GM19035 (cell line): ENCODE measurements at regions not wholly inside any gene's neighbourhood (a gene's known extent, or its start where the extent isn't known, plus 50 kb on each side); places are given as distances from the start of the nearest gene placed in this dataset.

Source experiments
- ATAC-seq: cut with Tn5 transposase; IDR thresholded peaks from one replicate; pipeline ENCODE4 v1.9.1; 2021; ENCODE audit not compliant: unreplicated experiment

DNA sequence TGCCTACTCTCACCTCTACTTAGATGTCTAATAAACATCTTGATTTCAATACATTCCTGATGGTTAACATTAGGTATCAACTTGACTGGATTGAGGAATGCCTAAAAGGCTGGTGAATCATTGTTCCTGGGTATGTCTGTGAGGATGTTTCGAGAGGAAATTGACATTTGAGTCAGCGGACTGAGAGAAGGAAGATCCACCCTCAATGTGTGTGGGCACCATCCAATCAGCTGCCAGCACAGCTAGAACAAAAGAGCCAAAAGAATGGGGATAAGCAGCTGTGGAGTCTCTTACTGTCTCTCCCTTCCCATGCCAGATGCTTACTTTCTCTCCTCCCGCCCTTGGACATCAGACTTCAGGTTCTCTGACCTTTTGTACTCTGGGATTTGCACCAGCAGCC is 128.6 kb upstream of the HS3ST5 start:
- ATAC-seq, result no peak

DNA sequence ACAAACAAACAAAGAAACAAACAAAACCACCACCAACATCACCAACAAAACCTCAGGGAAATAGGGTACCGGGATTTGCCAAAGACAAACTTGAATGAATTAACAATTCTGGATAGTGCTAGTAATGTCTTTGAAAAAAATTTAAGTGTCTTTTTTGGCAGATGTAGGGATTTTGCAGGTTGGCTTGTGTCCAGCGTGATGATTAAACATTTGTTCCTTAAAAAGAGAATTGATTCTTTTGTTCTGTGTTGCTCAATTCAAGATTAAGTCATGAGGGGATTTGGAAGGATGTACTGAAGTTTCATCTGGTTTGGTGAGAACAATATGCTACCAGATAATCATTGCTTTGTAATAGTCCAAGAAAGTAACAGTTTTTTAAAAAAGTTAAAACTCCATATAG is 125.1 kb upstream of the HS3ST5 start:
- no peak for ATAC-seq

DNA sequence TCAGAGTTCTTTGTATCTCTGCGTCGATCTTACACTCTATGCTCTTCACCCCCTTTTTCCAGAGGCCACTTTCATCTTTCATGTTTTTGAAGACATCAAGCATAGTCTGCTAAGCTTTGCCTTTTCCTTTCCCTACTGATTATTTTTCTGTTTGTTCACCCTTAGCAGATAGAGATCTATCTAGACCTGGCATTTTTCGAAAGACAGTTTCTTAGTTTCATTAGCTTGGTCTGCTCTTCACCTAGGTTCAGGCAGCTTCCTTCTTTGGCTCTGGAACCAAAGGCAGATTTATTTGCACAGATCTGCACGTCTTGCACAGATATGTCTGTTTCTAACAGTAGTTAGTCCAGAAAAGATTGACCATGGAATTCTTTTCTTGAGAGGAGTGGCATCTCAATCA is 122.7 kb upstream of the HS3ST5 start:
- ATAC-seq, result no peak

DNA sequence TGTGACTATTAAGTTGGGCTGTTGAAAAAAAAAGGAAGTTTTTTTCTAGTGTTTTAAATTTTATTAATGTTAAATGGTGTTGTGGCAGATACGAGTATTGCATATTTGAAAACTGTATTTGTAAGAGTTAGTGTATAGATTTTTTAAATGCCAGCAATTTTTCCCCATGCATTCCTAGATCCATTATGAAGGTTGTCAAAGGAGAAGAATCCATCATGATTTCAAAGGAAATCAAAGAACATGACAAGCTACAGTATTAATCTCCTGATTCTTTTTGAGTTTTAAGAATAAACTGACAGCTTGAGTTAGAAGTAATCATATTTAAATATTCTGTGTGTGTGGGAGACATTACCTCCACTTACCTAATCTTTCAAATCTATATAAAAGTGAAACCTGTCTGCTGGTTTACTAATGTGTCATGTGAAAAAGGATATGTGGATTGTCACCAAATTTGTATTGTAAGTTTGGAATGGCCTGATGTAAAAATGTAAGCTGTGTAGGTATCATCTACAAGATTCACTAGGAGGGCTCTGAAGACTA is 111.0 kb upstream of the HS3ST5 start:
- ATAC-seq, result no peak

DNA sequence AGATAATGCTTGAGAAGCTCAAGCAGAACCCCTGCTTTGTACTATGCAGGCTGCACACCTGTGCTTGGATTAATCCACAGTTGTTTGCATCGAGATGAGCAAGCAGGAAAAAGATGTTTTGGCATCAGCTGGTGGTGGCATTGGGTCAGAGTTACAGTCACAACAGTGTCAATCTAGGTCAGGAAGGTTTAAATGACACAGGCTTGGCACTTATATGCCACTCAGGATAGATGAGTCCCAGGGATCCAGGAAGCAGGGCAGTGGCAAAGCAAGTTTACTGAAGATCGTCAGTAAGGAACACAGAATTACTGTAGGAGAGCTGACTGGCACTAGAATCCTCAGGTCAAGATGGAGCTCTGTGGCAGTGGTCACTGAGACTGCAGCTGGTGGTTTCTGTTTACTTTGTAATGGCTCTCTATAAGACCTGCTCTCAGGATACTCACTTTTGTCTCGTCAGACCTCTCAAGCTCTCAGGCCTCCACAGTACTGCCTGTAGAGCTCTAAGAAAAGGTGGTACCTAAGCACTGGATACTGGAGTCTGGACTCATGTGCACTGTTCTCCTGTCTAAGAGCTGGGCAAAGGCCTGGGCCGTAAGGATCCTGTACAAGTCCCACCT is 110.1 kb upstream of the HS3ST5 start:
- no peak for ATAC-seq

DNA sequence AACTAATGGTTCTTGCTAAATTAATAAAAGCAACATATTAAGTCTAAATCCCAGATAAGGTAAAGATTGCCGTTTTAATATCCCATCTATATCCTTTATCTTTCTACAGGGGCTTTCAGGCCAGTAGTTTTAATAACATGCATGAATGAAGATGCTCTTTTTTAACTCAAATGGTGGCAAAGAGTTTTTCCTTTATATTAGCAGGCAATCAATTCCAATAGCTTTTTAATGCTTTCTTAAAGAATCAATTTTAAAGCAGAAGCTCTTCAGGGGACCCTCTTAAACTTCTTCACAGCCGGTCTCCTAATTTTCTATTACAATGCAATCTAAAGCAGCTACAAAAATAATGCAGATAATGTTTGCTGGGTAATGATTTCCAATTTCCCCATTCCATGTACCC is 107.8 kb upstream of the HS3ST5 start:
- ATAC-seq, result no peak

DNA sequence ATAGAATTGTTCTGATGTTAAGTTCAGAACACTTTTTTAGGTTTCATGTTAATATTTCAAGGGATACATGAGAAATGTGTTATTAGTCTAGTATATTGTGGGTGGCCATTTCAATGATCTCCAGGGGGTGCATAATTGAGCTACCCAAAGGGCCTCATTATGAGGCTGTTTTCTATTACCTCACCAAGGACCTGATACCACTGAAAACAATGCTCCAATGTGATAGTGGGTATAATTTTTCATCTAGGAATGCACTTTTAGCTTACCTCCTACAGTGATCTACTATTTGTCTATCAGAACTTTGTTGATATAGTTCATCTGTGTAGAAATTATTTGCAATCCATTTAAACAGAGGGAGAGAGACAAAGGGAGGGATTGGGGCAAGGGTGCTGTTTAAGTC is 106.8 kb upstream of the HS3ST5 start:
- ATAC-seq, result no peak

DNA sequence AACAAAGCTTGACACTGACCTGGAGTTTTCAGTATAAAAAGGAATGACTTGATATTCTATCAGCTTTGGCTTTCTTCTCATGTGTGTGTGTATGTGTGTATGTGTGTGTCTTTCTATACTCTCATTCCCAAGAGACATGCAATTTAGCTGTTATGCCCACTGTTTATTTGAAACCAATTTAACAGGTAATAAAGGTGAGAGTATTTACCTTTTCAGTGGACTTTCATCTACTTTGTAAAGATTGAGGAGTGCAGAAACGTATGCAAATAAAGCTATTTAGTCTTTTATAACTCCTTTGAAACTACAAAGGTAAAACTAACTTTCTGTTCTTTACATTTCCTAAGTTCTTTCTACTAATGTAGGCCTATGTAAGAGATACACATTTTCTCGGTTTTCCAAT is 103.5 kb upstream of the HS3ST5 start:
- ATAC-seq, result no peak

DNA sequence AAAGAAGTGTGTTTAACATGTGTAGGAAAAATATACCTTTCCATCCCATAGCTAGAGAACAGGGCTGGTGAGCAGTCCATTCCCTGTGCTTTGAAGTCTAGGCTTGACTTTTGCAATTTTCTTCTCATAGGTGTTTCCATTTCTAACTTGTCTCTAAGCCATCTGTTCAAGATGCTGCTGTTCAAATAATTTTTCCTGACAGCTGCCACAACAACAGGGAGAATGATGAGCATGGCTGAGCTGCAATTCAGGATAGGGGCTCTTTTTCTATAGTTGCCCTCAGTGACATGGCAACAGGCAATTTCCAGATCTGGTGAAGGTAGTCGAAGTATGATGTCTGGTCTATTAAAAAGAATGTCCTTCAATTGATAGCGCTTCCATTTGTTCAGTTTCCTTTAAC is 103.0 kb upstream of the HS3ST5 start:
- ATAC-seq, result no peak

DNA sequence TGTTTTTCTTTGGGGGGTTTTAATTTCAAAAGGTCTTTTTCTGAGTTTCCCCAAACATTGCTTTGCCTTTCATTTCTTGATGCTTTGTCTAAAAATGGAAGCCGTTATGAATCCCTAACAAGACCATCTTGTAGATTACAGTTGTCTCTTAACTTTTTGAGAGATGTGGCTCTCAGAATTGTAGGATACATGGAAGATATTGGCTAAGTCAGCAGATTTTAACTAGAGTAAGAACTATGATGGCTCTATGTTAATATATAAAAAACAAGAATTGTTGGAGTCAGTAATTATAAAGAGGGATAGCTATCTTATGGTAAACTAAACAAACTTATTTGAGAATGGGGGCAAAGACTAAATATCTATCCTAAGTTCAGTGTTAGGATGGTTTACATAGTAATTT is 96.6 kb upstream of the HS3ST5 start:
- ATAC-seq, result no peak

DNA sequence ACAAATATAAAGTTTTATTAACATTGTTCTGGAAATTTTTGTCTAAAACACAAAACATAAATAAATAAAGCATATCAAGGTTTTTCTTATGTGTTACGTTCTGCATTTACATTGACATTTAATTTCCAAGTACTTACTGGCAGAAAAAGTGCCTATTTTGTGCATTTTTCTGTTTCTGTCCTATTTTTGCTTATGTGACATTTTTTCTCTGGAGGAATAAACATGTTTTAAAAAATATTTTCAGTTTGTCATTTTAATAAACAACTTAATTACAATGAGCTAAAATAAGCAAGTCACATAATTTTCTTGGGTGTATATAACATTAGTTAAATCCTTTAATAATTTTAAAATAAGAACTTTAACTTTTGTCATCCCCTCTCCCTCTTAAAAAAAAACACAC is 94.4 kb upstream of the HS3ST5 start:
- ATAC-seq, result no peak

DNA sequence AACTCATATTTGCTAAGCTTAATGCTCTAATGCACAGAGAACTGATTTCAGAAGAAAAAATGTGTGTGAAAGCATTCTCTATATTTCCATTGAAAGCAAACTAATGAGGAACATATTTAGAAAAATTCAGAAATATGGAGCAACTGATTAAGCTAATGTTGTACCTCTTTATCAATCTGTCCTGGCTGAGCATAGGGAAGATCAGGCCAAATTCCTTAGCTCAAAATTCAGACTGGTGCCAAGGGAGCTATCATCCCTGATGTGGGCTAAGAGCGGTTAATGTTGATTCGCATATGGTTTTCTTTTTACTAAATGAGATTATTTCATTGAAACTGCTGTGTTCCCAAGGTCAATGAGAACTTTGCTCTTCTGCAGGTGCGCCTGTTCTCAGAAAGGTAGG is 93.9 kb upstream of the HS3ST5 start:
- no peak for ATAC-seq

DNA sequence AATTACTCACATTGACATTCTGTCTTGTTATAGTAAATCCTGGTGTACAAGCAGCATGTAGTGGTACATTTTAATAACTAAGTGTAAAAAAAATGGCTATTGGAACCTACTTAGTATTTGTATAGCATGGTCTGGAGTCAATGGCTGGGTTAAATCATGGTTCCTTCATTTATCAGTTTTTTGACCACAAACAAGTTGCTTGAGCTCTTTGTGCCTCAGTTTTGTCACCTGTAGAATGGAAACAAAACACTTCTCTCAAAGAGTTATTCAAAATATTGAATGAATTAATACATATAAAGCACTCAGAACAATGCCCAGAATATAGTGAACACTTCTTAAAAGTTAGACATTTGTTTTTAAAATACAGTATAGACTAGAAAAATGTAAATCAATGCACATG is 93.2 kb upstream of the HS3ST5 start:
- ATAC-seq, result no peak

DNA sequence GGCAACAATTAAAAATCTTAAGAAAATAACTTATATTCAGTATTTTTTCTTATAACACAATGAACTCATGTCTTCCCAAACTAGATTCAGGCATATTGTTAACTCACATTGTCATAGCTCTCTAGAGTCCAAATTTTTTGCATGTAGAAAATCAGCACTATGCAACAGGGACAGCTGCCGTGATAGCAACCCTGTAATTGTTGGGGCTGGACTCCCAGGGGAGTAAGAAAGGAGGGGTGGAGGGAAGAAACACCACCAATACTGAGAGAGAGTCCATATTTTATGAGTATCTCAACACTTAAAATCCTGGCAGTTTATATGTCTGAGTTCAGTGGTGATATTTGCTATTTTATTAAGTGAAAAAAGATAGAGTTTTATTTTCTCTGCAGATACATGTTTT is 89.6 kb upstream of the HS3ST5 start:
- ATAC-seq, result no peak

DNA sequence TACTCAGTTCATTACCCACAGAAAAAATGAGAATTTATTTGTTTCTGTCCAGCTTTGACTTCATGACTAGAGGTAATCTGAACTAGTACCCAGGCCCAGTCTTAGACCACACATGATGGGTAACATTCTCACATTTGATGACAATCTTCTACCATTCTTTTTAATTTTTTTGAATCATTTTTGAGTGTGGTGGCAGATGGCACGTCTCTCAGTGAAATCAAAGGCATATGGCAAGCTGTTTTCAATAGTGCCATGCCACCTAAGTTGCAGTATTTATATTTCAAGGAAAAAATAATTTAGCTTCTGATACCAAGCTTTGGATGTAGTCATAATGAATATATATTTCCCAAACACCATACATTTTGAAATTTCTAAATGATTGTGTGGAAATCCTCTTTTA is 88.8 kb upstream of the HS3ST5 start:
- ATAC-seq, result no peak

DNA sequence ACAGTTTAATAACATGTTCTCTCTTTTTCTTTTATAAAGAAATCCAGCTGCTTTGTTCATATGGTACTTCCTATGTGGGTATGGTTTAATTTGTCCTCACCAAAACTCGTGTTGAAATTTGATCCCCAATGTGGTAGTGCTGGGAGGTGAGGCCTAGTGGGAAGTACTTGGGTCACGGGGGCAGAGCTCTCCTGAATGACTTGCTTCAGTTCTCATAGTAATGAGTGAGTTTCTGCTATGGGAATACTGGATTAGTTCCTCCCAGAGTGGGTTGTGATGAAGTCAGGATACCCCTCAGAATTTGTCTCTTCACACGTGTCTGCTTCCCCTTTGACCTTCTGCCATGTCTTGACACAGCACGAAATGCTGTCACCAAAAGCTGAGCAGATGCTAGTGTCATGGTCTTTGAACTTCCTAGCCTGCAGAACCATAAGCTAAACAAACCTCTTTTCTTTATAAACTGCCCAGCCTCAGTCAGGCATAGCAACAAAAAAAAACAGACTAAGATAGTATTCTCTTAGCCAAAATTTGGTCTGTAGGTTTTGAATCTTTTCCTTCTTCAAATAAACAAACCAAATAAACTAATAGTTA is 87.8 kb upstream of the HS3ST5 start:
- no peak for ATAC-seq

DNA sequence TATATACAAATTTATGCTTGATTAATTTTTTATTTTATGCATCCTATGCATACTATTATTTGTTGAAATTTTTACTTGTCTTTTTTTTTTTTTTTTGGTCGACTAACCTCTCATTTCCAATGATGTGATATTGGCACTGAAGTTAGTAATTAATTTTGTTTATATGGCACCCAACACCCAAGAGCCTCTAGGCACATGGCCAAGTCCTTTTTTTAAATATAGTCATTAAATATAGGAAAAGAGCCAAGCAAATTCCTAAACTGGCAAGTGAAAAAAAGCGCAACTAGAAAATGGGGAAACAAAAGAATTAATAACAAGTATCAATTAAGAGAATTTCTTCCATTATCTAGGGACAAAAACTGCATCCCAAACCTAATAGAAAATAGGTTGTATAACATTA is 85.5 kb upstream of the HS3ST5 start:
- no peak for ATAC-seq

DNA sequence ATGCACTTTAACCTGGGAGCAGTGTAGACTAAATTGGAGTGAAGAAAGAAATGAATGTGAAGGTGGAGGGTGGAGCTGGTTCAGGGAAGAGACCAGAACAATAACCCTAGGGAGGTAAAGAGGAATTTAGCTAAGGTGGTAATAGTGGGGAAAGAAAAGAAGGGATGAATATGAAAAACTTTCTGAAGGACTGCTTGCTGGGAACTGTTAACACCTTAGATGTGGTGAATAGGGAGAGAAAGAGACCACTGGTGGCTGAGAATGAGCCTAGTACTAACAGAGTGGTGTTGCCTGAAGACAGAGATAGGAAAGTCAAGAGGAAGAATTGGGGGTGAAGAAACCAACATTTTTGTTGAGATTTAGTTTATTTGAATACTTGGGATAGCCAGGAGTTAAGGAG is 78.4 kb upstream of the HS3ST5 start:
- ATAC-seq, result no peak

DNA sequence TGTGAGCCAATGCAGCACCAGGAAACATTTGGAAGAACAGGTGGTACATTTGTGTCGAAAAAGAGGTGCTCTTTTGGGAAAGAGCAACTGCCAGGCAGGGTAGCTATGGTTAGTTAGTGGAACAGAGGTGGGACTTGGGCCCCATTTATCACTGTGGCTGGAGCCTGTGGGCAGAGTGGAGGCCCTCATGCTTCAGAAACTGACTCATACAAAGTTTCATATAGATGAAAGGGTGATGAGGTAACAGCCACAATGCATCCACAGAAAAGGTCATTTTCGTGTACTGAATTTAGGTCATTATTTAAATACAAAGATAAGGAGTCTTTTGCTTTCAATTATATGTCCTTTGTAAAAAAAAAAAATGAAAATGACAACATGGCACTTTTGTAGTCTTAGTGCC is 76.4 kb upstream of the HS3ST5 start:
- peak; percentile 99 for ATAC-seq

DNA sequence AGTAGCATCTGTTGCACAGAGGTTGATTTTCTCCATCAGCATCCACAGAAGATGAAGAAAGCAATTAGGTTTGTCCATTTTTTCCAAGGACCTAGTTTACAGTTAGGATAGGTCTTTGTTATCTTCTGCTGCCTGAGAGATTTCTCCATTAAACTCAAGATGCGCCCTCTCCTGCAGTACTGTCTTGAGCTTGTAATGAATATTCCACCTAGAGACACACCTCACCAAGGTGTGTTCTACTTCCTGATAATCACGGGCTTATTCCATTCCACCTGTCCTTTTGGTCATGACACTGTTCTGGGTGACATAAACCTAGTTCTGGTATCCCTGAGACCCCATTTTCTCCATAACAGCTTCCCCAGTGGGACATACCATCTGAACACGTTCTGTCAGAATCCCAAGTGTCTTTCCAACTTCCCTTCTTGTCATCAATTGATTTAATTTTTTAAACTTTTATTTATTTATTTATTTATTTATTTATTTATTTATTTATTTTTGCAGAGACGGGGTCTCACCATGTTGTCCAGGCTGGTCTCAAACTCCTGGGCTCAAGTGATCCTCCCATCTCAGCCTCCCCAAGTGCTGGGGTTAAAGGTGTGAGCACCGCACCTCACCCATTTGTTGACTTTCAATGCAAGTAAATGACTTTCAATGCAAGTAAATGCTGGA is 75.6 kb upstream of the HS3ST5 start:
- ATAC-seq, result no peak

DNA sequence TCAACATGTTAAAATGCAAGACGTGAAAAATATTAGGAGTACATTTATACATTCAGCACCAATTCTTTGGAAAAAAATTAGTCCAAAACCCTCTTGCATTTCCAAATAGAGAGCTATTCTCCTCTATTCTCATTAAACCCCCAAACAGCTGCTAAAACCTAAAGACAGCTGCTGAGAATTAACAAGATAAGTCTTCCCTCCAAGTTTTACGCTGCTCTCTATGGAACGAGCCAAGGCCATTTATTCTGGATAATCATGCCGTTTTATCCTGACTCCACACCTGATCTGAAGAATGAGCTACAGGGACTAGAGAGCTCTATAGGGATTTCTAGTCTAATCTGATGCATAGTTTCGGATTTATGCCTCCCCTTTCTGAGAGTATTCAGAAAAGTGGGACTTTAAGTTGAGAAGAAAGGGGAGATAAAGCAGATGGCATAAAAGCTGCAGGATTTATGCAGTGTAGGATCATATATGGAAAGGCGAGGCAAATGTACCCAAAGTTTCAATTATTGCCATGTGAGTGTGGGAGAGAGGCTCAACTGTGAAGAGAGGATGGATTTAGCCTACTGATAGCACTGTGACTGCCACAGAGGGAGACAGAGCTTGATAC is 64.7 kb upstream of the HS3ST5 start:
- ATAC-seq, result no peak

DNA sequence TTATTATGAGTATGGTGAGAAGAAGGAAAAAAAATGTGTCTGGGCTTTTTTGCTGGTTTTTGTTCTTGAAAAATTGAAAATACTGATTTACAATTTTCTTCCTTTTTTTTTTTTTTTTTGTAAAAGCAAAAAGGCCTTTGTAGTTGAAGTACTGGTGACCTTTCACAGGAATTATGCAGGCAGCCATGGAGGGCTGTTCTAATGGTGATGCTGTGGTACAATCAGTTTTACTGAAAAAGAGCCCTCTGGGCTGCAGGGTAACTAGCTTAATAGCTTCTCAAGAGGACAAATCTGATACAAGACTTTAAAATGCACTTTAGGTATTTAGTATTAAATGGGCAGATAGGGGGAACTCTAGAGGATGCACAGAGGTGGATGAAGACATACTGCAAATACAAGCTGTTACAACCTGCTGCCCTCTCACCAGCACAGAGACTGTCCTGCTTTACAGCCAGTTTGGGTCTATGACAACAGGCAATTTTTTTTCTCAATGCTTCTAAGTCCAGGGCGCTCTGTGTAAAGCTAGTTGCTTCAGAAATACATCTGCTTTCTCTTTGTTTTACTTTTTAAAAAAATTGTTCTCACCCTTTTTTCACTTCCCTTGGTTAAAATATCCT is 61.6 kb upstream of the HS3ST5 start:
- no peak for ATAC-seq
